K562 (cell line): ENCODE measurements at regions not wholly inside any gene's neighbourhood (a gene's known extent, or its start where the extent isn't known, plus 50 kb on each side); places are given as distances from the start of the nearest gene placed in this dataset.

Experiments
- ASH1L ChIP-seq: fragments of 450-650 bp; IDR thresholded peaks from 2 replicates; pipeline ENCODE4 v1.6.1; 2018; ENCODE audit warnings: borderline replicate concordance, mild to moderate bottlenecking, low read depth; ENCODE audit not compliant: partially characterized antibody
- FOXA1 ChIP-seq: fragments of 450-650 bp; IDR thresholded peaks from 2 replicates; pipeline ENCODE4 v1.6.1; 2016; ENCODE audit warnings: mild to moderate bottlenecking, borderline replicate concordance
- ILK ChIP-seq: fragments of 450-650 bp; IDR thresholded peaks from 2 replicates; pipeline ENCODE4 v1.6.1; 2016; ENCODE audit warnings: missing genetic modification characterization, low read depth, mild to moderate bottlenecking, missing compliant biosample characterization, moderate library complexity, borderline replicate concordance
- KDM2B ChIP-seq: fragments of 250-450 bp; sonication (Bioruptor Pico); IDR thresholded peaks from 2 replicates; pipeline ENCODE4 v1.8.0; 2021; ENCODE audit warnings: mild to moderate bottlenecking, moderate library complexity
- POLR3G ChIP-seq: IDR thresholded peaks from 2 replicates; pipeline ENCODE4 v1.6.1; 2011; ENCODE audit not compliant: insufficient read length, insufficient replicate concordance; ENCODE audit errors: extremely low read depth
- TF ChIP-seq, protein P1 (sequence below): fragments of 450-650 bp; IDR thresholded peaks from 2 replicates; pipeline ENCODE4 v1.6.1; 2018; ENCODE audit warnings: mild to moderate bottlenecking, low read depth; ENCODE audit not compliant: partially characterized antibody
- TF ChIP-seq, protein P2 (sequence below): fragments of 200-800 bp; sonication (Bioruptor generic); IDR thresholded peaks from 2 replicates; pipeline ENCODE4 v1.6.1; 2016; ENCODE audit warnings: missing genetic modification characterization, missing compliant biosample characterization

DNA sequence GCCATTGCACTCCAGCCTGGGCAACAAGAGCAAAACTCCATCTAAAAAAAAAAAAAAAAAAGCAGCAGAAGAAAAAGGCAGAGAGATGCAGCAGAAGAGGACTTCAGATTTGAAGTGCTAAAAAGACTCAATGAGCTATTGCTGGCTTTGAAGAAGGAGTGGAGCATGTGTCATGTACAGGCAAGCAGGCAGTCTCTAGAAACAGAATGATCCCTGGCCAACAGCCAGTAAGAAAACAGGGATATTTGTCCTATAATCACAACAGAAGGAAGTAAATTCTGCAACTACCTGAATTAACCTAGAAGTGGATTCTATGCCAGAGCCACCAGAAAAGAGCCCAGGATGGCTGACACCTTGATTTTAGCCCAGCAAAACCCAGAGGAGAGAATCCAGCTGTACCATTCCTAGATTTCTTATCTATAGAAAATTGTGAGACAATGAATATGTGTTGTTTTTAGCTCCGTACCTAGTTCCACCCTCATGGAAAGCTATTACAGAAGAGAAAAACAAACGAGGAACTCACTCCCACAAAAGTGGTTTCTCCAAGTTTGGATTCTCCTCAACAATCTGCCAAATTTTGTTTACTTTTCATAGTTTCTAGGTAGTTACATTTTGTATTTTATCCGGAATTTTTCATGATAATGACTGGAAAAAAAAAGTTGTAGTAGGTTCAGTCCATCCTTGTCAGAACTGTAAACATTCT, 198.2 kb upstream of the GNAI1 start (continued):
- TF ChIP-seq FOXA1 (no peak), KDM2B (CRISPR knock-in tag) (no peak), ILK (no peak), POLR3G (no peak), ASH1L (no peak)
- TF ChIP-seq, protein P1, sequence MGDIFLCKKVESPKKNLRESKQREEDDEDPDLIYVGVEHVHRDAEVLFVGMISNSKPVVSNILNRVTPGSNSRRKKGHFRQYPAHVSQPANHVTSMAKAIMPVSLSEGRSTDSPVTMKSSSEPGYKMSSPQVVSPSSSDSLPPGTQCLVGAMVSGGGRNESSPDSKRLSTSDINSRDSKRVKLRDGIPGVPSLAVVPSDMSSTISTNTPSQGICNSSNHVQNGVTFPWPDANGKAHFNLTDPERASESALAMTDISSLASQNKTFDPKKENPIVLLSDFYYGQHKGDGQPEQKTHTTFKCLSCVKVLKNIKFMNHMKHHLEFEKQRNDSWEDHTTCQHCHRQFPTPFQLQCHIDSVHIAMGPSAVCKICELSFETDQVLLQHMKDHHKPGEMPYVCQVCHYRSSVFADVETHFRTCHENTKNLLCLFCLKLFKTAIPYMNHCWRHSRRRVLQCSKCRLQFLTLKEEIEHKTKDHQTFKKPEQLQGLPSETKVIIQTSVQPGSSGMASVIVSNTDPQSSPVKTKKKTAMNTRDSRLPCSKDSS: no peak
- TF ChIP-seq, protein P2, sequence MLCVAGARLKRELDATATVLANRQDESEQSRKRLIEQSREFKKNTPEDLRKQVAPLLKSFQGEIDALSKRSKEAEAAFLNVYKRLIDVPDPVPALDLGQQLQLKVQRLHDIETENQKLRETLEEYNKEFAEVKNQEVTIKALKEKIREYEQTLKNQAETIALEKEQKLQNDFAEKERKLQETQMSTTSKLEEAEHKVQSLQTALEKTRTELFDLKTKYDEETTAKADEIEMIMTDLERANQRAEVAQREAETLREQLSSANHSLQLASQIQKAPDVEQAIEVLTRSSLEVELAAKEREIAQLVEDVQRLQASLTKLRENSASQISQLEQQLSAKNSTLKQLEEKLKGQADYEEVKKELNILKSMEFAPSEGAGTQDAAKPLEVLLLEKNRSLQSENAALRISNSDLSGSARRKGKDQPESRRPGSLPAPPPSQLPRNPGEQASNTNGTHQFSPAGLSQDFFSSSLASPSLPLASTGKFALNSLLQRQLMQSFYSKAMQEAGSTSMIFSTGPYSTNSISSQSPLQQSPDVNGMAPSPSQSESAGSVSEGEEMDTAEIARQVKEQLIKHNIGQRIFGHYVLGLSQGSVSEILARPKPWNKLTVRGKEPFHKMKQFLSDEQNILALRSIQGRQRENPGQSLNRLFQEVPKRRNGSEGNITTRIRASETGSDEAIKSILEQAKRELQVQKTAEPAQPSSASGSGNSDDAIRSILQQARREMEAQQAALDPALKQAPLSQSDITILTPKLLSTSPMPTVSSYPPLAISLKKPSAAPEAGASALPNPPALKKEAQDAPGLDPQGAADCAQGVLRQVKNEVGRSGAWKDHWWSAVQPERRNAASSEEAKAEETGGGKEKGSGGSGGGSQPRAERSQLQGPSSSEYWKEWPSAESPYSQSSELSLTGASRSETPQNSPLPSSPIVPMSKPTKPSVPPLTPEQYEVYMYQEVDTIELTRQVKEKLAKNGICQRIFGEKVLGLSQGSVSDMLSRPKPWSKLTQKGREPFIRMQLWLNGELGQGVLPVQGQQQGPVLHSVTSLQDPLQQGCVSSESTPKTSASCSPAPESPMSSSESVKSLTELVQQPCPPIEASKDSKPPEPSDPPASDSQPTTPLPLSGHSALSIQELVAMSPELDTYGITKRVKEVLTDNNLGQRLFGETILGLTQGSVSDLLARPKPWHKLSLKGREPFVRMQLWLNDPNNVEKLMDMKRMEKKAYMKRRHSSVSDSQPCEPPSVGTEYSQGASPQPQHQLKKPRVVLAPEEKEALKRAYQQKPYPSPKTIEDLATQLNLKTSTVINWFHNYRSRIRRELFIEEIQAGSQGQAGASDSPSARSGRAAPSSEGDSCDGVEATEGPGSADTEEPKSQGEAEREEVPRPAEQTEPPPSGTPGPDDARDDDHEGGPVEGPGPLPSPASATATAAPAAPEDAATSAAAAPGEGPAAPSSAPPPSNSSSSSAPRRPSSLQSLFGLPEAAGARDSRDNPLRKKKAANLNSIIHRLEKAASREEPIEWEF: no peak
